ENCODE measurements at regions not wholly inside any gene's neighbourhood (a gene's known extent, or its start where the extent isn't known, plus 50 kb on each side); places are given as distances from the start of the nearest gene placed in this dataset.

DNA sequence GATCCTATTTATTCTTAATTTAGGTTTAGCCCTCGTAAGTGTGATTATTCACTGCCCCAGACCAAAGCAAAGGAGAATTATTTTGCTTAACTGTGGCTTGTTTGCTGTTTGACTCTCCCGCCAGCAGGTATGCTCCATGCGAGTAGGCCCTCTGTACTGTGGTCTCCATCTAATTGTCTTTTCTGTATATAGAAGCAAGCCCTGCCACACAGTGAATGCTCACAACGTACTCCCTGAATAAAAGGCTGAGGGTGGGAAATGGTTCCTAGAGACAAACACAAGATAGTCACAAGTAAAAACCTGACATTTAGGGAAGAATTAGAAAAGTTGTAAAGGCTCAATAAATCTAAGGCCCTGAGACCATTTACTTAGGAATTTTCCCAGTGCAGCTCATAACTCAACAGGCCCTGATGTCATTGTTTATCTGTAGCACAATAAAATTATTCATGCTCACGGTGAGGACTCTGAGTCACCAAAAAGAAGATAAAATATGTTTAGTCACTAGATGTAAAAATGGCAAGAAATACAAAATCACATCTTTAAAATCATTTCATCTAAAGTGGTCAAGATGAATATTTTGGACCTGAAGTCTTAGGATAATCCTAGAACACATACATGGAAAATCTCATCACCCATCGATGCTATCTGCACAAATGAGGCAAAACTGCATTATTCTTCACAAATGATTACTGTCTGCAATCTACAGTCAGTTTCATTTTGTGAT lies 473.2 kb downstream of the ENC1 start:
- TF ChIP-seq, protein P1, sequence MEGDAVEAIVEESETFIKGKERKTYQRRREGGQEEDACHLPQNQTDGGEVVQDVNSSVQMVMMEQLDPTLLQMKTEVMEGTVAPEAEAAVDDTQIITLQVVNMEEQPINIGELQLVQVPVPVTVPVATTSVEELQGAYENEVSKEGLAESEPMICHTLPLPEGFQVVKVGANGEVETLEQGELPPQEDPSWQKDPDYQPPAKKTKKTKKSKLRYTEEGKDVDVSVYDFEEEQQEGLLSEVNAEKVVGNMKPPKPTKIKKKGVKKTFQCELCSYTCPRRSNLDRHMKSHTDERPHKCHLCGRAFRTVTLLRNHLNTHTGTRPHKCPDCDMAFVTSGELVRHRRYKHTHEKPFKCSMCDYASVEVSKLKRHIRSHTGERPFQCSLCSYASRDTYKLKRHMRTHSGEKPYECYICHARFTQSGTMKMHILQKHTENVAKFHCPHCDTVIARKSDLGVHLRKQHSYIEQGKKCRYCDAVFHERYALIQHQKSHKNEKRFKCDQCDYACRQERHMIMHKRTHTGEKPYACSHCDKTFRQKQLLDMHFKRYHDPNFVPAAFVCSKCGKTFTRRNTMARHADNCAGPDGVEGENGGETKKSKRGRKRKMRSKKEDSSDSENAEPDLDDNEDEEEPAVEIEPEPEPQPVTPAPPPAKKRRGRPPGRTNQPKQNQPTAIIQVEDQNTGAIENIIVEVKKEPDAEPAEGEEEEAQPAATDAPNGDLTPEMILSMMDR (IDR thresholded peaks at IDR 0.05): no peak
- TF ChIP-seq POLR2A (IDR thresholded peaks at IDR 0.05) (no peak), EP300 (IDR thresholded peaks at IDR 0.05) (no peak)

All from ovary (tissue), 3 donors.